HG02571 (cell line): ENCODE measurements at regions not wholly inside any gene's neighbourhood (a gene's known extent, or its start where the extent isn't known, plus 50 kb on each side); places are given as distances from the start of the nearest gene placed in this dataset.

Experiments
- ATAC-seq: cut with Tn5 transposase; IDR thresholded peaks from one replicate; pipeline ENCODE4 v1.9.1; 2021; ENCODE audit warnings: mild to moderate bottlenecking, moderate library complexity; ENCODE audit not compliant: unreplicated experiment

- ATAC-seq = no peak
Measured at GRCh38 chr5:3654515-3654914, 58.9 kb downstream of the IRX1 start.

- no peak for ATAC-seq
Measured at GRCh38 chr5:3656803-3657202, 61.2 kb downstream of the IRX1 start.

- no peak for ATAC-seq
Measured at GRCh38 chr5:3657364-3658022, 61.9 kb downstream of the IRX1 start.

GRCh38 chr5:3658929-3659328, 63.3 kb downstream of the IRX1 start:
- ATAC-seq = no peak

- no peak for ATAC-seq
Measured at GRCh38 chr5:3659907-3660306, 64.3 kb downstream of the IRX1 start.

- no peak for ATAC-seq
Measured at GRCh38 chr5:3660630-3661029, 65.0 kb downstream of the IRX1 start.

GRCh38 chr5:3661755-3662296, 66.2 kb downstream of the IRX1 start:
- ATAC-seq = no peak

- ATAC-seq = no peak
Measured at GRCh38 chr5:3662344-3662743, 66.7 kb downstream of the IRX1 start.

GRCh38 chr5:3671337-3671736, 75.7 kb downstream of the IRX1 start:
- ATAC-seq = no peak

- ATAC-seq = no peak
Measured at GRCh38 chr5:3678801-3679200, 83.2 kb downstream of the IRX1 start.

- no peak for ATAC-seq
Measured at GRCh38 chr5:3680821-3681220, 85.2 kb downstream of the IRX1 start.

- ATAC-seq = no peak
Measured at GRCh38 chr5:3684118-3684517, 88.5 kb downstream of the IRX1 start.

GRCh38 chr5:3684771-3685354, 89.2 kb downstream of the IRX1 start:
- ATAC-seq = no peak

- no peak for ATAC-seq
Measured at GRCh38 chr5:3694819-3695218, 99.2 kb downstream of the IRX1 start.

- no peak for ATAC-seq
Measured at GRCh38 chr5:3695818-3696217, 100.2 kb downstream of the IRX1 start.

GRCh38 chr5:3698412-3698811, 102.8 kb downstream of the IRX1 start:
- ATAC-seq = no peak

GRCh38 chr5:3701694-3702093, 106.1 kb downstream of the IRX1 start:
- ATAC-seq = no peak

GRCh38 chr5:3704661-3705060, 109.0 kb downstream of the IRX1 start:
- ATAC-seq = no peak

- no peak for ATAC-seq
Measured at GRCh38 chr5:3709068-3709716, 113.6 kb downstream of the IRX1 start.

- ATAC-seq = no peak
Measured at GRCh38 chr5:3709717-3710348, 114.2 kb downstream of the IRX1 start.

- no peak for ATAC-seq
Measured at GRCh38 chr5:3715062-3715461, 119.4 kb downstream of the IRX1 start.

GRCh38 chr5:3729631-3730030, 134.0 kb downstream of the IRX1 start:
- ATAC-seq = no peak
